WERI-Rb-1 (cell line): ENCODE measurements at regions not wholly inside any gene's neighbourhood (a gene's known extent, or its start where the extent isn't known, plus 50 kb on each side); places are given as distances from the start of the nearest gene placed in this dataset.

Experiments used
- DNase-seq: peaks from one replicate; pipeline ENCODE4 v3.0.0-alpha.2; 2020
- H3K27ac ChIP-seq: fragments of 250-450 bp; sonication (Bioruptor Pico); 2 replicates; pipeline ENCODE4 v1.5.1; 2020; ENCODE audit warnings: mild to moderate bottlenecking, moderate library complexity
- H3K27me3 ChIP-seq: fragments of 250-450 bp; sonication (Bioruptor Pico); 2 replicates; pipeline ENCODE4 v1.5.1; 2021; ENCODE audit warnings: mild to moderate bottlenecking, low read depth, moderate library complexity; ENCODE audit not compliant: insufficient read depth, severe bottlenecking
- H3K36me3 ChIP-seq: fragments of 250-450 bp; sonication (Bioruptor Pico); 2 replicates; pipeline ENCODE4 v1.5.1; 2020; ENCODE audit warnings: mild to moderate bottlenecking, moderate library complexity
- H3K4me3 ChIP-seq: 2 replicates; pipeline ENCODE4 v1.5.1; 2011; ENCODE audit warnings: low read depth, mild to moderate bottlenecking, control low read depth, low read length
- H3K9me3 ChIP-seq: fragments of 250-450 bp; sonication (Bioruptor Pico); 2 replicates; pipeline ENCODE4 v1.5.1; 2021; ENCODE audit warnings: mild to moderate bottlenecking, moderate library complexity; ENCODE audit not compliant: severe bottlenecking
- CTCF ChIP-seq: IDR thresholded peaks from 2 replicates; pipeline ENCODE4 v1.5.1; 2011; ENCODE audit warnings: low read depth, mild to moderate bottlenecking, control low read depth, inconsistent platforms, low read length

DNA sequence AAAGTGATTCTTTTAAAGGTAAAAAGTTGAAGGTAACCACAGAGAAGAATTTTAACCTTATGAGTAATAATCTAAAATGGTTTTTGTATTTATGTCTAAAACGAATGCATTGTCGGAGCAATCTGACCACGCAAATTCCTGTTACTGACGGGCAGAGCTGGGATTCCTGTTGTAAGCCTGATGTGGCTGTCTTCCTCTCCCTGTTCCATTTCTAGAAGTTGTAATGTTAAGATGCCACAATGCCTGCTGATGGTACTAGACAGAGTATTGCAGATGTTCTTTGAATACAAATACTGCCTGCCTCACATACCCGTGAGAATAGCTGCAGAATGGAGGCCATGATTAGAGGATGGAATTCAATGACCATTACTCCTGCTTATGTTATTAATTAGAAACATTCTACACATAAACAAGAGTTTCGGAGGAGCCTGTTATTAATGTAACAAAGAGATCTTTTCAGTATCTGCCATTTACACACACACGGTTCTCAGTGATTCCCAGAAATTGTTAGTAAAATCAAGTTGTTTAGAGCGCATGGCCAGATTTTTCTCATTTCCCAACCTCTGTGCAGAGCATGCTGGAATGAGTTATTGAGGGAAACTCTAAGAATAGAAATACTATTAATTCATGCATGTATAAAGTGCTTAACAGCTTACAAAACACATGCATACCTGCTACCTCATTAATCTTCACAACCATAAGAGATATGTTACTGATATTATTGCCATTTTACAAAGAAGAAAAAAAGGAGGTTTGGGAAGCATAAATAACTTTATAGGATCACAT is 196.8 kb downstream of the PTN start:
- no peaks in the 10 kb centered on the region for H3K36me3 ChIP-seq
- no peak overlapping the region for H3K27ac ChIP-seq
- no peak for TF ChIP-seq CTCF
- no peak for DNase-seq
- no peak overlapping the region for H3K4me3 ChIP-seq
- H3K27me3 ChIP-seq, result no peaks in the 10 kb centered on the region
- no peaks in the 10 kb centered on the region for H3K9me3 ChIP-seq

- no peak for TF ChIP-seq CTCF
- no peaks in the 10 kb centered on the region for H3K9me3 ChIP-seq
- no peaks in the 10 kb centered on the region for H3K27me3 ChIP-seq
- H3K27ac ChIP-seq, result no peak overlapping the region
- H3K4me3 ChIP-seq, result no peak overlapping the region
- no peak for DNase-seq
- H3K36me3 ChIP-seq, result no peaks in the 10 kb centered on the region
Observed at GRCh38 chr7:137146012-137146455, 197.5 kb downstream of the PTN start.

- DNase-seq, result no peak
- no peaks in the 10 kb centered on the region for H3K27me3 ChIP-seq
- H3K9me3 ChIP-seq, result no peaks in the 10 kb centered on the region
- H3K27ac ChIP-seq, result no peak overlapping the region
- H3K36me3 ChIP-seq, result no peaks in the 10 kb centered on the region
- TF ChIP-seq CTCF, result no peak
- no peak overlapping the region for H3K4me3 ChIP-seq
Observed at GRCh38 chr7:137142376-137142775, 201.2 kb downstream of the PTN start.

DNA sequence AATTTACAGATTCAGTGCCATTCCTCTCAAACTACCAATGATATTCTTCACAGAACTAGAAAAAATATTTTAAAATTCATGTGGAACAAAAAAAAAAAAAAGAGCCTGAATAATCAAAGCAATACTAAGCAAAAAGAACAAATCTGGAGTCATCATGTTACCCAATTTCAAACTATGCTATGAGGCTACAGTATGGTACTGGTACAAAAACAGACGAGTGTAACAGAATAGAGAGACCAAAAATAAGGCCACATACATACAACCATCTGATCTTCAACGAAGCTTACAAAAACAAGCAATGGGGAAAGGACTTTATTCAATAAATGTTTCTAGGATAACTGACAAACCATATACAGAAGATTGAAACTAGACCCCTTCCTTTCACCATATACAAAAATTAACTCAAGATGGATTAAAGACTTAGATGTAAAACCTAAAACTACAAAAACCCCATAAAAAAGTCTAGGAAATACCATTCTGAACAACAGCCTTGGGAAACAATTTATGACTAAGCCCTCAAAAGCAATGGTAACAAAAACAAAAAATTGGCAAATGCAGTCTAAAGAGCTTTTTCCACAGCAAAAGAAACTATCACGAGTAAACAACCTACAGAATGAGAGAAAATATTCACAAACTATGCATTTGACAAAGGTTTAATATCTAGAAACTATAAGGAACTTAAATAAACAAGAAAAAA is 207.7 kb downstream of the PTN start:
- H3K4me3 ChIP-seq, result no peak overlapping the region
- H3K27me3 ChIP-seq, result no peaks in the 10 kb centered on the region
- TF ChIP-seq CTCF, result no peak
- no peaks in the 10 kb centered on the region for H3K36me3 ChIP-seq
- no peaks in the 10 kb centered on the region for H3K9me3 ChIP-seq
- no peak for DNase-seq
- H3K27ac ChIP-seq, result no peak overlapping the region

- no peaks in the 10 kb centered on the region for H3K36me3 ChIP-seq
- H3K4me3 ChIP-seq, result no peak overlapping the region
- no peaks in the 10 kb centered on the region for H3K27me3 ChIP-seq
- no peak overlapping the region for H3K27ac ChIP-seq
- H3K9me3 ChIP-seq, result no peaks in the 10 kb centered on the region
- no peak for TF ChIP-seq CTCF
- DNase-seq, result no peak
Observed at GRCh38 chr7:137130751-137131158, 212.8 kb downstream of the PTN start.

- Histone ChIP-seq H3K9me3 (no peaks in the 10 kb centered on the region), H3K36me3 (no peaks in the 10 kb centered on the region), H3K27ac (no peak overlapping the region), H3K4me3 (no peak overlapping the region), H3K27me3 (no peaks in the 10 kb centered on the region)
- no peak for TF ChIP-seq CTCF
- DNase-seq, result no peak
Observed at GRCh38 chr7:137129025-137129424, 214.5 kb downstream of the PTN start.
